GM18867 (cell line): ENCODE measurements at regions not wholly inside any gene's neighbourhood (a gene's known extent, or its start where the extent isn't known, plus 50 kb on each side); places are given as distances from the start of the nearest gene placed in this dataset.
"Not testable (repeated sequence)": the region's sequence is repeated elsewhere in the genome, so short reads cannot be mapped to it uniquely, and the experiment has no call there.

Experiments
- ATAC-seq: cut with Tn5 transposase; IDR thresholded peaks from one replicate; pipeline ENCODE4 v1.9.1; 2021; ENCODE audit warnings: mild to moderate bottlenecking, moderate library complexity; ENCODE audit not compliant: unreplicated experiment

GRCh38 chr11:49817705-49818430 lies 134.3 kb upstream of the OR4C13 start:
- not testable (repeated sequence) for ATAC-seq

DNA sequence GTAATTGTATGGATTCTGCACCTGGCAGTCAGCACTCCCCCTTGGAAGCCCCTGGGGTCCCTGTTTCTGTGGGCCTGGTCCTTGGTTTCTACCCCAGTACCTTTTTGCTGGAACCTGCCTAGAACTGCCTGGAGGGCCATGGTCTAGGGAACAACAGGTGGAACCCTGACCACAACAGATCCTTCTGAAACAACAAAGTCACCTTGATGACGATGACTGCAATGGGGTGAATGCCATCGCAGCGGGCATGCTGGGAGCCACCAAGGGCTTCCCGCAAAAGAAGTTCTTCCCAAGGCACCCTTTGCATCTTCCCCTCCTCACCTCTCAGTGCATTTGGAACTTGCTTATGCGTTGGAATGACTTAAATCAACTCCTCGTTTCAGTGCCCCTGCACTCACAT lies 129.0 kb upstream of the OR4C13 start:
- not testable (repeated sequence) for ATAC-seq

DNA sequence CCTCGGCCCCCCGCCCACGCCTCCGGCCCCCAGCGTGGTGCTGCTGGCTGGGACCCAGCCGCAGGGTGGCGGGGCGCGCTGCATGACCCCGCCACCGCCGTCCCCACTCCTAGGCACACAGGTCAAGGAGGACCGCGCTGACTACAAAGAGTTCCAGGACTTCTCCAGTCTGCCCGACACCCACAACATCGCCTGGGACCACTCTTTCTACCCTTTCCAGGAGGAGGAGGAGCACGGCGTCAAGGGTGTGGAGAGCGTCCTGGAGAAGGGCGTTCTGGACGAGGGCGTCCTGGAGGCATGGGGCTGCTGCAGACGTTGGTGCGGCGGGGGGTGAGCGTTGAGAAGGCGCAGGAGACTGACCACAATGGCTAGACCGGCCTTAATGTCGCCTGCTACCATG lies 101.7 kb upstream of the OR4C13 start:
- ATAC-seq = not testable (repeated sequence)

DNA sequence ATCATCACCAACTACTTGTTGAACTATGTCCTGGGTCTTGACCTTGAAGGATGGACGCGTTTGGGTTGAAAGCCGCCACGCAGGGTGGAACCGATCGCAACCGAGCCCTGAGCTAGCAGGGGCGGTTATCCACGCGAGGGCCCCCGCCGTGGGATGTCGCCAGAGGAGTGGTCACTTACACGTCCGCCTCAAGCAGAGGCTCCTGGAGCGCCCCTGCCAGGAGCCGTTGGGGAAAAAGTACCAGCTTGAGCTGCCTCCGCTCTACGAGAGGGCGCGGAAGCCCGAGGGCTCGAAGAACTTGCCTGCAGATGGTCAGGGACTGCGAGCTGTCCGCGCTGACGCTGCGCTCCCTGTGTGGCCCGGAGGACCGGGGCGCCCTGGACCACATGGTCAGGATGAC lies 100.7 kb upstream of the OR4C13 start:
- ATAC-seq = no peak

GRCh38 chr11:49851971-49852389 lies 100.2 kb upstream of the OR4C13 start:
- ATAC-seq = no peak

- not testable (repeated sequence) for ATAC-seq
Measured at GRCh38 chr11:49888875-49889274, 63.3 kb upstream of the OR4C13 start.

GRCh38 chr11:49891910-49892671 lies 60.1 kb upstream of the OR4C13 start:
- not testable (repeated sequence) for ATAC-seq

- ATAC-seq = not testable (repeated sequence)
Measured at GRCh38 chr11:49893442-49893841, 58.7 kb upstream of the OR4C13 start.
